ENCODE measurements at regions not wholly inside any gene's neighbourhood (a gene's known extent, or its start where the extent isn't known, plus 50 kb on each side); places are given as distances from the start of the nearest gene placed in this dataset.

DNA sequence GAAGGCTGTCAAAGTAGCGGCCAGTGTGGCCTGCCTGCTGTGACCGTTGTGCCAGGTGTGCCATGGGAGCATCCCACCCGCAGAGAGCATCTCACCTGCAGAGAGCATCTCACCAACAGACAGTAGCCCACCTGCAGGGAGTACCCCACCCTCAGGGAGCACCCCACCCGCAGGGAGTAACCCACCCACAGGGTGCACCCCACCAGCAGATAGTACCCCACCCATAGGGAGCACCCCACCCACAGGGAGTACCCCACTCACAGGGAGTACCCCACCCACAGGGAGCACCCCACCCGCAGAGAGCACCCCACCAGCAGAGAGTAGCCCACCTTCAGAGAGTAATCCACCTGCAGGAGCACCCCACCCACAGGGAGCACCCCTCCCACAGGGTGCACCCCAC is 476.5 kb downstream of the TCERG1L start:
- FAIRE-seq: no peak

GRCh38 chr10:130836344-130836743 is 475.2 kb downstream of the TCERG1L start:
- Histone ChIP-seq H3K9ac (ENCODE audit: control insufficient read depth, extremely low read depth, insufficient read depth, low read length) (no peak overlapping the region), H3K4me2 (ENCODE audit: control insufficient read depth, extremely low read depth, insufficient read depth, low read depth, low read length) (no peak overlapping the region), H3K4me3 (ENCODE audit: control insufficient read depth in 2 of 3, extremely low read depth in 1 of 3, insufficient read depth in 2 of 3, low read depth in 1 of 3, low read length in 3 of 3) (no peak overlapping the region), H3K27ac (ENCODE audit: control insufficient read depth, insufficient read depth, low read length) (no peak overlapping the region), H2AFZ (ENCODE audit: control insufficient read depth, low read length) (no peak overlapping the region), H4K20me1 (ENCODE audit: control insufficient read depth, extremely low read depth, insufficient read depth, low read length) (no peaks in the 10 kb centered on the region), H3K9me1 (ENCODE audit: control insufficient read depth, extremely low read depth, insufficient read depth, low read length) (no peaks in the 10 kb centered on the region), H3K9me3 (ENCODE audit: control insufficient read depth, low read depth, low read length) (peaks cover 9% of the 10 kb centered on the region), H3K4me1 (ENCODE audit: control insufficient read depth, extremely low read depth, insufficient read depth, low read length) (no peaks in the 10 kb centered on the region), H3K36me3 (ENCODE audit: control insufficient read depth in 2 of 2, extremely low read depth in 1 of 2, insufficient read depth in 2 of 2, low read length in 2 of 2) (no peaks in the 10 kb centered on the region), H3K27me3 (ENCODE audit: control insufficient read depth, extremely low read depth, insufficient read depth, low read length) (no peaks in the 10 kb centered on the region), H3K79me2 (ENCODE audit: control insufficient read depth, insufficient read depth, low read length) (no peaks in the 10 kb centered on the region)
- DNase-seq (ENCODE audit: low read depth, low spot score): no peak
- TF ChIP-seq EZH2 (IDR thresholded peaks at IDR 0.05; ENCODE audit: low read length) (no peak), CTCF (optimal IDR thresholded peaks at IDR 0.05 in 1 of 3, IDR thresholded peaks at IDR 0.05 in 1 of 3, conservative IDR thresholded peaks at IDR 0.05 in 1 of 3; ENCODE audit: extremely low read depth in 1 of 3, insufficient read depth in 2 of 3, low read length in 3 of 3) (no peak)
- dilution Hi-C loops (cut with MboI; ENCODE audit: extremely low pct_ligation_motif_present, low sequenced_read_pairs): no loop called here
- FAIRE-seq: no peak

More for the DNA sequence above, 476.5 kb downstream of the TCERG1L start:
- no peak for DNase-seq (ENCODE audit: low read depth, low spot score)
- Histone ChIP-seq H2AFZ (ENCODE audit: control insufficient read depth, low read length) (no peak overlapping the region), H4K20me1 (ENCODE audit: control insufficient read depth, extremely low read depth, insufficient read depth, low read length) (no peaks in the 10 kb centered on the region), H3K27me3 (ENCODE audit: control insufficient read depth, extremely low read depth, insufficient read depth, low read length) (no peaks in the 10 kb centered on the region), H3K4me2 (ENCODE audit: control insufficient read depth, extremely low read depth, insufficient read depth, low read depth, low read length) (no peak overlapping the region), H3K9me1 (ENCODE audit: control insufficient read depth, extremely low read depth, insufficient read depth, low read length) (no peaks in the 10 kb centered on the region), H3K4me1 (ENCODE audit: control insufficient read depth, extremely low read depth, insufficient read depth, low read length) (no peaks in the 10 kb centered on the region), H3K9me3 (ENCODE audit: control insufficient read depth, low read depth, low read length) (peaks cover 9% of the 10 kb centered on the region), H3K36me3 (ENCODE audit: control insufficient read depth in 2 of 2, extremely low read depth in 1 of 2, insufficient read depth in 2 of 2, low read length in 2 of 2) (no peaks in the 10 kb centered on the region), H3K9ac (ENCODE audit: control insufficient read depth, extremely low read depth, insufficient read depth, low read length) (no peak overlapping the region), H3K27ac (ENCODE audit: control insufficient read depth, insufficient read depth, low read length) (no peak overlapping the region), H3K79me2 (ENCODE audit: control insufficient read depth, insufficient read depth, low read length) (no peaks in the 10 kb centered on the region), H3K4me3 (ENCODE audit: control insufficient read depth in 2 of 3, extremely low read depth in 1 of 3, insufficient read depth in 2 of 3, low read depth in 1 of 3, low read length in 3 of 3) (no peak overlapping the region)
- TF ChIP-seq CTCF (optimal IDR thresholded peaks at IDR 0.05 in 1 of 3, IDR thresholded peaks at IDR 0.05 in 1 of 3, conservative IDR thresholded peaks at IDR 0.05 in 1 of 3; ENCODE audit: extremely low read depth in 1 of 3, insufficient read depth in 2 of 3, low read length in 3 of 3): no peak
- dilution Hi-C loops (cut with MboI; ENCODE audit: extremely low pct_ligation_motif_present, low sequenced_read_pairs): no loop called here
